DND-41 (cell line): ENCODE measurements at regions not wholly inside any gene's neighbourhood (a gene's known extent, or its start where the extent isn't known, plus 50 kb on each side); places are given as distances from the start of the nearest gene placed in this dataset.

ENCODE experiments used
- CTCF ChIP-seq: IDR thresholded peaks from 2 replicates; pipeline ENCODE4 v1.5.1; 2012; ENCODE audit warnings: borderline replicate concordance, low read length, moderate library complexity, mild to moderate bottlenecking; ENCODE audit not compliant: poor library complexity, severe bottlenecking; ENCODE audit errors: extremely low read depth
- EZH2 ChIP-seq: IDR thresholded peaks from 3 replicates; pipeline ENCODE4 v1.6.1; 2012; ENCODE audit warnings: borderline replicate concordance, low read depth, mild to moderate bottlenecking, moderate library complexity, low read length, inconsistent platforms; ENCODE audit not compliant: severe bottlenecking

GRCh38 chr10:78616125-78616695 is 452.6 kb upstream of the ZMIZ1 start:
- TF ChIP-seq CTCF (no peak), EZH2 (no peak)
